ENCODE measurements at regions not wholly inside any gene's neighbourhood (a gene's known extent, or its start where the extent isn't known, plus 50 kb on each side); places are given as distances from the start of the nearest gene placed in this dataset.

DNA sequence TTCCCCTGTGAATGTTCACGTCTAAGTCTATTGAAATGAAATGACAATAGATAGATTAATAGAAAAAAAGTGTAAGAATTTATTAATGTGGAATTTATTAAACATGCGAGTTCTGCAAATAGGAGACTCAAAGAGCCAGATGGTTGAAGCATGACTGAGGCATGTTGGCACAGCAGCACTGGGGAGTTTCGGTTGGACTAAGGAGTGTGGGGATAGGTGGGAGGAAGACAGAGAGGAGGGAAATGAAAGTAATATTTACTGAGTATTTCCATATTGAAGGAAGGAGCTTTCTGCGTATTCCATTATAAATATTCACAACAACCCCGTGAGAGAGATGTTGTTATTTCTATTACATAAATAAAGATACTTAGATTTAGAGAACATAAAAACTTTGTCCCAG, 79.5 kb upstream of the ZNF644 start:
- TF ChIP-seq EP300 (IDR thresholded peaks at IDR 0.05) (no peak), CTCF (IDR thresholded peaks at IDR 0.05) (no peak), POLR2A (IDR thresholded peaks at IDR 0.05) (no peak)
